IMR-90 (cell line): ENCODE measurements at regions not wholly inside any gene's neighbourhood (a gene's known extent, or its start where the extent isn't known, plus 50 kb on each side); places are given as distances from the start of the nearest gene placed in this dataset.

Experiments used
- CEBPB ChIP-seq: IDR thresholded peaks from 2 replicates; pipeline ENCODE4 v1.6.1; 2012; ENCODE audit warnings: low read depth, low read length, improper control_type of control experiment
- CHD1 ChIP-seq: IDR thresholded peaks from 2 replicates; pipeline ENCODE4 v1.6.1; 2012; ENCODE audit warnings: low read depth, low read length, improper control_type of control experiment
- CTCF ChIP-seq: conservative IDR thresholded peaks from 2 replicates; pipeline ENCODE4 v1.5.1; 2012; ENCODE audit warnings: mild to moderate bottlenecking, low read depth, low read length, improper control_type of control experiment
- ELK1 ChIP-seq: fragments of 150-350 bp; IDR thresholded peaks from 2 replicates; pipeline ENCODE4 v1.6.1; 2016; ENCODE audit warnings: low read depth, mild to moderate bottlenecking, low read length, moderate library complexity, borderline replicate concordance
- MAFK ChIP-seq: IDR thresholded peaks from 2 replicates; pipeline ENCODE4 v1.6.1; 2012; ENCODE audit warnings: low read depth, low read length, improper control_type of control experiment
- MAZ ChIP-seq: IDR thresholded peaks from 2 replicates; pipeline ENCODE4 v1.6.1; 2012; ENCODE audit warnings: low read depth, mild to moderate bottlenecking, low read length, improper control_type of control experiment, moderate library complexity, borderline replicate concordance
- POLR2A ChIP-seq: IDR thresholded peaks from 2 replicates; pipeline ENCODE4 v1.6.1; 2012; ENCODE audit warnings: mild to moderate bottlenecking, low read depth, low read length
- RAD21 ChIP-seq: IDR thresholded peaks from 2 replicates; pipeline ENCODE4 v1.6.1; 2012; ENCODE audit warnings: low read length, improper control_type of control experiment
- RCOR1 ChIP-seq: IDR thresholded peaks from 2 replicates; pipeline ENCODE4 v1.6.1; 2012; ENCODE audit warnings: mild to moderate bottlenecking, low read length, improper control_type of control experiment; ENCODE audit not compliant: insufficient replicate concordance
- RFX5 ChIP-seq: IDR thresholded peaks from 2 replicates; pipeline ENCODE4 v1.8.0; 2012; ENCODE audit warnings: low read depth, mild to moderate bottlenecking, low read length, moderate library complexity

- TF ChIP-seq CTCF (no peak), POLR2A (no peak), RAD21 (no peak), MAZ (no peak), MAFK (no peak), CHD1 (no peak), CEBPB (no peak), ELK1 (no peak), RCOR1 (no peak), RFX5 (no peak)
Measured at GRCh38 chr10:86599729-86600128, 54.6 kb upstream of the OPN4 start.
